ENCODE measurements at regions not wholly inside any gene's neighbourhood (a gene's known extent, or its start where the extent isn't known, plus 50 kb on each side); places are given as distances from the start of the nearest gene placed in this dataset.

- Histone ChIP-seq H3K79me2 (ENCODE audit: insufficient read depth, low read length) (no peaks in the 10 kb centered on the region), H3K4me2 (ENCODE audit: insufficient read depth, low read length) (peak overlapping the region; percentile 18), H3K4me3 (ENCODE audit: insufficient read depth, low read length) (no peak overlapping the region), H3K4me1 (ENCODE audit: insufficient read depth, low read length) (peaks cover 24% of the 10 kb centered on the region), H2AFZ (ENCODE audit: low read length) (peak overlapping the region; percentile 23), H4K20me1 (ENCODE audit: insufficient read depth, low read length) (no peaks in the 10 kb centered on the region), H3K9me3 (ENCODE audit: low read depth, low read length) (no peaks in the 10 kb centered on the region), H3K27me3 (ENCODE audit: insufficient read depth, low read length) (no peaks in the 10 kb centered on the region), H3K36me3 (ENCODE audit: insufficient read depth, low read length) (no peaks in the 10 kb centered on the region), H3K27ac (ENCODE audit: low read depth, low read length) (no peak overlapping the region)
- no peak for DNase-seq (ENCODE audit: insufficient read length, low spot score, missing footprints)
- no peak for TF ChIP-seq CTCF (IDR thresholded peaks at IDR 0.05; ENCODE audit: extremely low read depth, low read depth, low read length)
These were observed 324.7 kb downstream of the DLEU7 start for GRCh38 chr13:50518781-50519201.

GRCh38 chr13:50519866-50520265, 323.6 kb downstream of the DLEU7 start:
- no peak for TF ChIP-seq CTCF (IDR thresholded peaks at IDR 0.05; ENCODE audit: extremely low read depth, low read depth, low read length)
- Histone ChIP-seq H3K27ac (ENCODE audit: low read depth, low read length) (no peak overlapping the region), H3K9me3 (ENCODE audit: low read depth, low read length) (no peaks in the 10 kb centered on the region), H3K4me2 (ENCODE audit: insufficient read depth, low read length) (no peak overlapping the region), H3K4me3 (ENCODE audit: insufficient read depth, low read length) (no peak overlapping the region), H3K27me3 (ENCODE audit: insufficient read depth, low read length) (no peaks in the 10 kb centered on the region), H4K20me1 (ENCODE audit: insufficient read depth, low read length) (no peaks in the 10 kb centered on the region), H2AFZ (ENCODE audit: low read length) (no peak overlapping the region), H3K36me3 (ENCODE audit: insufficient read depth, low read length) (no peaks in the 10 kb centered on the region), H3K4me1 (ENCODE audit: insufficient read depth, low read length) (peaks cover 27% of the 10 kb centered on the region), H3K79me2 (ENCODE audit: insufficient read depth, low read length) (no peaks in the 10 kb centered on the region)
- no peak for DNase-seq (ENCODE audit: insufficient read length, low spot score, missing footprints)

DNA sequence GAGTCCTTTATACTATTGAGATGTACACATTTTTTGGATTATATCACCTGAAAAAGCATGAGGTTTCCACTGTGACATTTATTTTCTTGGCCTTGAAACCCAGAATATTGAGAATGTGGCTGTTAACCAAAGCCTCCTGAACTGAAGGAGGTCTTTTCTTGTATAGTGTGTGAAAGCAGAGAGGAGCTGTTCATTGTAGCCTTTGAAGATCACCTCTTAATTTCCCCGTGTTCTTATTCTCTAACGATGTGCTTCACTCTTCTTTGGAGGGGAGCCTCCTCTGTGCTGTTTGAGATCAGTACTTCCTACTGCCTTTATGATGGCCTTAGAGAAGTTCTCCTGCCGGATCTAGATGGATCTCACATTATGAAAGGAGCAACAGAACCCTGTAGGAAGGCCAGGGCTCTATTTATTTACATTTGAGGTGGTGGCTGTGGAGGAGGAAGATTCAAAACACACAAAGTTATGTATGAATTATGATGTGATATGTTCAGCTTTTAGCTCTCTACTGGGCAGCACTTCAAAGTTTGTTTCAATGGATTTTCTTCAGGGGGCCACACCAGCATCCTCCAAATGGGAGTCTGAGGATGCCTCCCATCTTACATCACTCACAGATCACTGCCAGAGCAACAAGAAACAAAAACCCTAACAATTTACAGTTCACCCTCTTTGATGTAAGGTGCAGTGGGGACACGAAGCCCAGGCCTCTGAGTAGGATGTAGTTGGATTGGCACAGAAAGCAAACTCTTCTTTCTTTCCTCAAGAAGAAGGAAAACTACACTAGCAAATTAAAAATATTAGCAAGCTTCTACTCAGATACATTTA, 322.3 kb downstream of the DLEU7 start:
- Histone ChIP-seq H3K79me2 (ENCODE audit: insufficient read depth, low read length) (no peaks in the 10 kb centered on the region), H3K27me3 (ENCODE audit: insufficient read depth, low read length) (no peaks in the 10 kb centered on the region), H3K4me1 (ENCODE audit: insufficient read depth, low read length) (peaks cover 27% of the 10 kb centered on the region), H3K27ac (ENCODE audit: low read depth, low read length) (no peak overlapping the region), H4K20me1 (ENCODE audit: insufficient read depth, low read length) (no peaks in the 10 kb centered on the region), H3K4me2 (ENCODE audit: insufficient read depth, low read length) (no peak overlapping the region), H3K9me3 (ENCODE audit: low read depth, low read length) (no peaks in the 10 kb centered on the region), H3K4me3 (ENCODE audit: insufficient read depth, low read length) (no peak overlapping the region), H2AFZ (ENCODE audit: low read length) (no peak overlapping the region), H3K36me3 (ENCODE audit: insufficient read depth, low read length) (no peaks in the 10 kb centered on the region)
- no peak for TF ChIP-seq CTCF (IDR thresholded peaks at IDR 0.05; ENCODE audit: extremely low read depth, low read depth, low read length)
- DNase-seq (ENCODE audit: insufficient read length, low spot score, missing footprints), result no peak

DNA sequence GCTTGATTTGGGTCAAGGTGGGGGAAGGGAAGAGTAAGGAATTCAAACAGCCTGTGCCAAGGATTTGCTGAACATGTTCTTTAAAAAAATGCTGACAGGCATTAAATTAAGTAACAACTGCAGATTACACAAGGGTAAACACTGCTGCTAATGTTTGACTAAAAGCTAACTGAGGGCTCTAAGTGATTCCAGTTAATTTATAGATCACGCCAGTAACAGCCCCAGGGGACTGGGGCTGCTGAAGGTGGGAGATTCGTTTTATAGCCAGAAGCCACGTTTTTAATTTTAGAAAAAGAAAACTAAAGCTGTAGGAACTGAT, 321.7 kb downstream of the DLEU7 start:
- Histone ChIP-seq H3K4me2 (ENCODE audit: insufficient read depth, low read length) (no peak overlapping the region), H3K36me3 (ENCODE audit: insufficient read depth, low read length) (no peaks in the 10 kb centered on the region), H3K4me1 (ENCODE audit: insufficient read depth, low read length) (peaks cover 27% of the 10 kb centered on the region), H3K79me2 (ENCODE audit: insufficient read depth, low read length) (no peaks in the 10 kb centered on the region), H3K27me3 (ENCODE audit: insufficient read depth, low read length) (no peaks in the 10 kb centered on the region), H3K9me3 (ENCODE audit: low read depth, low read length) (no peaks in the 10 kb centered on the region), H3K27ac (ENCODE audit: low read depth, low read length) (no peak overlapping the region), H2AFZ (ENCODE audit: low read length) (no peak overlapping the region), H4K20me1 (ENCODE audit: insufficient read depth, low read length) (no peaks in the 10 kb centered on the region), H3K4me3 (ENCODE audit: insufficient read depth, low read length) (no peak overlapping the region)
- no peak for TF ChIP-seq CTCF (IDR thresholded peaks at IDR 0.05; ENCODE audit: extremely low read depth, low read depth, low read length)
- no peak for DNase-seq (ENCODE audit: insufficient read length, low spot score, missing footprints)

Measured in osteoblast (primary cell).